ENCODE measurements at regions not wholly inside any gene's neighbourhood (a gene's known extent, or its start where the extent isn't known, plus 50 kb on each side); places are given as distances from the start of the nearest gene placed in this dataset.

GRCh38 chr14:56878766-56879165, 68.5 kb upstream of the OTX2 start:
- TF ChIP-seq CTCF (tag by site-specific recombination; IDR thresholded peaks at IDR 0.05) (no peak), ZSCAN30 (tag by site-specific recombination; IDR thresholded peaks at IDR 0.05) (no peak), ELK4 (IDR thresholded peaks at IDR 0.05; ENCODE audit: borderline replicate concordance, low read depth, low read length) (no peak), MEIS1 (CRISPR knock-in tag; IDR thresholded peaks at IDR 0.05; ENCODE audit: borderline replicate concordance) (no peak), PRDM10 (tag by site-specific recombination; IDR thresholded peaks at IDR 0.05) (no peak), ZNF239 (tag by site-specific recombination; IDR thresholded peaks at IDR 0.05) (no peak), ZNF670 (tag by site-specific recombination; IDR thresholded peaks at IDR 0.05; ENCODE audit: low read depth) (no peak), ZNF175 (tag by site-specific recombination; IDR thresholded peaks at IDR 0.05) (no peak), ZNF596 (tag by site-specific recombination; IDR thresholded peaks at IDR 0.05) (no peak), ZNF311 (tag by site-specific recombination; IDR thresholded peaks at IDR 0.05; ENCODE audit: borderline replicate concordance) (no peak), ZBTB20 (tag by site-specific recombination; IDR thresholded peaks at IDR 0.05) (no peak), REST (tag by site-specific recombination; IDR thresholded peaks at IDR 0.05) (no peak), ZFHX2 (tag by site-specific recombination; conservative IDR thresholded peaks at IDR 0.05) (no peak)
